GM12864 (cell line): ENCODE measurements at regions not wholly inside any gene's neighbourhood (a gene's known extent, or its start where the extent isn't known, plus 50 kb on each side); places are given as distances from the start of the nearest gene placed in this dataset.

ENCODE experiments used
- DNase-seq: peaks from one replicate; pipeline ENCODE4 v3.0.0-alpha.2; 2011; ENCODE audit warnings: low read depth
- H3K4me3 ChIP-seq: 2 replicates; pipeline ENCODE4 v1.5.1; 2011; ENCODE audit warnings: mild to moderate bottlenecking, low read depth, low read length, control low read depth
- TF ChIP-seq, protein P1 (sequence below): IDR thresholded peaks from 2 replicates; pipeline ENCODE4 v1.5.1; 2011; ENCODE audit warnings: low read depth, mild to moderate bottlenecking, moderate library complexity, low read length, control low read depth, inconsistent platforms; ENCODE audit errors: missing control alignments

GRCh38 chr7:56491636-56492425, 375.6 kb upstream of the NUPR2 start:
- no peak for DNase-seq
- H3K4me3 ChIP-seq, result no peak overlapping the region
- TF ChIP-seq, protein P1, sequence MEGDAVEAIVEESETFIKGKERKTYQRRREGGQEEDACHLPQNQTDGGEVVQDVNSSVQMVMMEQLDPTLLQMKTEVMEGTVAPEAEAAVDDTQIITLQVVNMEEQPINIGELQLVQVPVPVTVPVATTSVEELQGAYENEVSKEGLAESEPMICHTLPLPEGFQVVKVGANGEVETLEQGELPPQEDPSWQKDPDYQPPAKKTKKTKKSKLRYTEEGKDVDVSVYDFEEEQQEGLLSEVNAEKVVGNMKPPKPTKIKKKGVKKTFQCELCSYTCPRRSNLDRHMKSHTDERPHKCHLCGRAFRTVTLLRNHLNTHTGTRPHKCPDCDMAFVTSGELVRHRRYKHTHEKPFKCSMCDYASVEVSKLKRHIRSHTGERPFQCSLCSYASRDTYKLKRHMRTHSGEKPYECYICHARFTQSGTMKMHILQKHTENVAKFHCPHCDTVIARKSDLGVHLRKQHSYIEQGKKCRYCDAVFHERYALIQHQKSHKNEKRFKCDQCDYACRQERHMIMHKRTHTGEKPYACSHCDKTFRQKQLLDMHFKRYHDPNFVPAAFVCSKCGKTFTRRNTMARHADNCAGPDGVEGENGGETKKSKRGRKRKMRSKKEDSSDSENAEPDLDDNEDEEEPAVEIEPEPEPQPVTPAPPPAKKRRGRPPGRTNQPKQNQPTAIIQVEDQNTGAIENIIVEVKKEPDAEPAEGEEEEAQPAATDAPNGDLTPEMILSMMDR, result no peak

- no peak overlapping the region for H3K4me3 ChIP-seq
- TF ChIP-seq, protein P1, result no peak
- DNase-seq, result no peak
These were observed 367.8 kb upstream of the NUPR2 start for GRCh38 chr7:56483861-56484550.

GRCh38 chr7:56483153-56483552, 366.9 kb upstream of the NUPR2 start:
- TF ChIP-seq, protein P1, result no peak
- no peak overlapping the region for H3K4me3 ChIP-seq
- no peak for DNase-seq

DNA sequence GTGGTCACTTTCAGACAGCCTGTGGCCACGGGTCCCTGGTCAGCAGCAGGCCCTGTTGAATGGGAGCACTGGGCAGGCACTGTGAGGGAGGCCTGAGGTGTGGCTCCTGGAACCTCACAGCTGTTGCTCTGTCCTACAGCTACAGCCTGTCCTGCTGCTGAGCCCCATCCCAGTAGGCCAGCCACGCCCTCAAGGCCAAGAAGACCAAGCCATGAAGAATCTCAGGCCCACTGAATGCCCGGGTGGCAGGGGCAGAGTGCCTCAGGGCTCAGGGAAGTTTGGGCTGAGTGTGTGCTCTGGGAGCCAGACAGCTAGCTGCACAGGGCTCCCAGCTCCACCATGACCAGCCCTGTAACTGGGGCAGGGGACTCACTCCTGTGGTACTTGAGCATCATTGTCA, 363.5 kb upstream of the NUPR2 start:
- H3K4me3 ChIP-seq, result no peak overlapping the region
- TF ChIP-seq, protein P1, result no peak
- DNase-seq, result no peak

DNA sequence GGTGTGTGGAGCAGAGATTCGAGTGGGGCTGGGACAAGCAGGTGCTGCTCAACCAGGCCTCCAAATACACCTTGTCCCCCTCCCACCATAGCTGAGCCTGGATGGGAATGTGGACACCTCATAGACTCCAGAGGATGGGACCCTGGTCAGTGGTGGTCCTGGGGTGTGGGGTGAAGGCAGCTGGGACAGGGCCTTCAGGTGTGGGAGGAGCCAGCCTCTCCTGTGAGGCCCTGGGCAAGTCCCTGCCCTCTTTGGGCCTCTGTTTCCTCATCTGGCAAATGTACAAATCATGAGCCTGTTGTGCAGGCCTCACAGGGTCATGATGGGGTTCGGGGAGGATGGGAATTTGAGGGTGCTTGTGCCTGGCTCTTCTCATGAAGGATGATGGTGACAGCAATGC, 362.9 kb upstream of the NUPR2 start:
- no peak for DNase-seq
- H3K4me3 ChIP-seq, result no peak overlapping the region
- TF ChIP-seq, protein P1, result no peak

DNA sequence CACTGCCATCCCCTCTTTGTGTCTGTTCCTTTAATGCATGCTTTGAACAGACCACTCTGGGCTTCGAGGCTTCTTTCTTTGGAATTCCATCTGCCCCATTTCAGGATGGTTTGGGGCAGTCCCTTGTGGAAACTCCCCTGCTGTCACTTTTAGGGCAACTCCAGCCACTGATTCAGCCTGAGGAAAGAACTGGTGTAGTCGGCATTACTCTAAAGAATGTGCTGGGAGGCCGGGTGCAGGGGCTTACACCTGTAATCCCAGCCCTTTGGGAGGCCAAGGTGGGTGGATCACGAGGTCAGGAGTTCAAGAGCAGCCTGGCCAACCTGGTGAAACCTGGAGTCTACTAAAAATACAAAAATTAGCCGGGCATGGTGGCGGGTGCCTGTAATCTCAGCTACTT, 358.1 kb upstream of the NUPR2 start:
- DNase-seq, result no peak
- TF ChIP-seq, protein P1, result no peak
- H3K4me3 ChIP-seq, result no peak overlapping the region
